Breast epithelium (tissue), 4 donors: ENCODE measurements at regions not wholly inside any gene's neighbourhood (a gene's known extent, or its start where the extent isn't known, plus 50 kb on each side); places are given as distances from the start of the nearest gene placed in this dataset.

Experiments
- DNase-seq, 2 donors: peaks; one replicate each; pipeline ENCODE4 v3.0.0-alpha.2; 2019; ENCODE audit warnings: low spot score in 2 of 2
- H3K27ac ChIP-seq, 2 donors: fragments of 200-600 bp; sonication (generic) in 1 of 2; one replicate each; pipeline ENCODE4 v1.5.1; 2016 to 2019; ENCODE audit warnings: mild to moderate bottlenecking in 1 of 2
- H3K27me3 ChIP-seq, 2 donors: fragments of 200-600 bp; sonication (generic) in 1 of 2; one replicate each; pipeline versions ENCODE4 v1.5.1 to v1.6.0; 2017 to 2019; ENCODE audit warnings: control low read depth in 1 of 2, mild to moderate bottlenecking in 1 of 2
- H3K36me3 ChIP-seq: fragments of 200-600 bp; one replicate; pipeline ENCODE4 v1.5.1; 2019
- H3K4me1 ChIP-seq, 2 donors: fragments of 200-600 bp; sonication (generic); one replicate each; pipeline ENCODE4 v1.5.1; 2016 to 2019; ENCODE audit warnings: control low read depth in 1 of 2
- H3K4me3 ChIP-seq, 3 donors: fragments of 200-600 bp; sonication (generic); 1 replicate in 2 of 3; 2 replicates in 1 of 3; pipeline ENCODE4 v1.5.1; 2016 to 2019; ENCODE audit warnings: mild to moderate bottlenecking in 3 of 3, moderate library complexity in 2 of 3
- H3K9me3 ChIP-seq, 2 donors: fragments of 200-600 bp; sonication (generic) in 1 of 2; one replicate each; pipeline ENCODE4 v1.5.1; 2016 to 2019; ENCODE audit warnings: control low read depth in 1 of 2
- POLR2A ChIP-seq: fragments of 450-650 bp; IDR thresholded peaks from one replicate; pipeline ENCODE4 v1.6.1; 2016; ENCODE audit warnings: antibody characterized with exemption, mild to moderate bottlenecking, moderate library complexity
- POLR2AphosphoS5 ChIP-seq, 3 donors: sonication (generic); formaldehyde crosslinking; IDR thresholded peaks; one replicate each; pipeline ENCODE4 v1.6.1; 2017; ENCODE audit warnings: antibody characterized with exemption in 3 of 3
- intact Hi-C: fragments of 100-400 bp; cut with DNase I; formaldehyde crosslinking; loops from one replicate; pipeline ENCODE4 v1.15.1; 2023; ENCODE audit warnings: low total_unique reads
- TF ChIP-seq, protein P1 (sequence below), 3 donors: fragments of 450-650 bp; IDR thresholded peaks; one replicate each; pipeline ENCODE4 v1.5.1; 2016 to 2017; ENCODE audit warnings: antibody characterized with exemption in 3 of 3, mild to moderate bottlenecking in 3 of 3, moderate library complexity in 3 of 3

DNA sequence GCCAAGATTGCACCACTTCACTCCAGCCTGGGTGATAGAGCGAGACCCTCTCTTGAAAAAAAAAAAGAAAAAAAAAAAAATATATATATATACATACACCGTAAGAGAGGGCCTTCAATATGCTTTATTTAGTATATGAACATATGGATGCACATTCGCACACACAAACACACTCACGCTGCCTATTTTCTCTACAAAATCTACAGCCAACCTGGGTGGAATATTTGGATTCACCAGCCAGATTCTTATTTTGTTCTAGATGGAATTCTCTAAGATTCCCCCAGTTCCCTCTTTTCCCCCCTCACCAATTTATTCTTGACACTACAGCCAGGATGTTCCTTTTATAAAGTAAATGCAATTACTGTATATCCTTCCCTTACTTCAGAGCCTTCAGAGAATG lies 131.6 kb downstream of the TM2D1 start:
- Histone ChIP-seq H3K4me1 (no peaks in the 10 kb centered on the region), H3K36me3 (no peaks in the 10 kb centered on the region), H3K27me3 (no peaks in the 10 kb centered on the region), H3K27ac (no peak overlapping the region), H3K4me3 (no peak overlapping the region), H3K9me3 (no peaks in the 10 kb centered on the region)
- TF ChIP-seq, protein P1, sequence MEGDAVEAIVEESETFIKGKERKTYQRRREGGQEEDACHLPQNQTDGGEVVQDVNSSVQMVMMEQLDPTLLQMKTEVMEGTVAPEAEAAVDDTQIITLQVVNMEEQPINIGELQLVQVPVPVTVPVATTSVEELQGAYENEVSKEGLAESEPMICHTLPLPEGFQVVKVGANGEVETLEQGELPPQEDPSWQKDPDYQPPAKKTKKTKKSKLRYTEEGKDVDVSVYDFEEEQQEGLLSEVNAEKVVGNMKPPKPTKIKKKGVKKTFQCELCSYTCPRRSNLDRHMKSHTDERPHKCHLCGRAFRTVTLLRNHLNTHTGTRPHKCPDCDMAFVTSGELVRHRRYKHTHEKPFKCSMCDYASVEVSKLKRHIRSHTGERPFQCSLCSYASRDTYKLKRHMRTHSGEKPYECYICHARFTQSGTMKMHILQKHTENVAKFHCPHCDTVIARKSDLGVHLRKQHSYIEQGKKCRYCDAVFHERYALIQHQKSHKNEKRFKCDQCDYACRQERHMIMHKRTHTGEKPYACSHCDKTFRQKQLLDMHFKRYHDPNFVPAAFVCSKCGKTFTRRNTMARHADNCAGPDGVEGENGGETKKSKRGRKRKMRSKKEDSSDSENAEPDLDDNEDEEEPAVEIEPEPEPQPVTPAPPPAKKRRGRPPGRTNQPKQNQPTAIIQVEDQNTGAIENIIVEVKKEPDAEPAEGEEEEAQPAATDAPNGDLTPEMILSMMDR (IDR thresholded peaks at IDR 0.05): no peak
- no peak for TF ChIP-seq POLR2A
- TF ChIP-seq POLR2AphosphoS5 (IDR thresholded peaks at IDR 0.05): no peak
- intact Hi-C loops: no loop called here
- no peak for DNase-seq

DNA sequence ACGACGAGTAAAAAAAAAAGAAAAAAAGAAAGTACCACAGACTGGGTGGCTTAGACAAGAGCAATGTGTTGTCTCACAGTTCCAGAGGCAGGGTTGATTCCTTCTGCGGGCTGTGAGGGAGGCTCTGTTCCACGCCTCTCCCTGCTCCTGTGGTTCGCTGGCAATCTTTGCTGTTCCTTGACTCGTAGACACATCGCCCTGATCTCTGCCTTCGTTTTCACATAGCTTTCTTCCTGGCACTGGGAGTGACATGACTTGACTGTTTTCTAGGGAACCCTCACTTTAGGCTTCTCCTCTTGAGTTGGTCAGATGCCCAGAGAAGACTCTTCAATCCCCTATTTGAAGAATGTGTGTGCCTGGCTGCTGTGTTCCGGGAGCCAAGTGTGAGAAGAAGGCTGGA lies 133.6 kb downstream of the TM2D1 start:
- Histone ChIP-seq H3K4me1 (no peaks in the 10 kb centered on the region), H3K27ac (no peak overlapping the region), H3K27me3 (no peaks in the 10 kb centered on the region), H3K4me3 (no peak overlapping the region), H3K36me3 (no peaks in the 10 kb centered on the region), H3K9me3 (no peaks in the 10 kb centered on the region)
- intact Hi-C loops: no loop called here
- no peak for DNase-seq
- TF ChIP-seq, protein P1 (IDR thresholded peaks at IDR 0.05): no peak
- TF ChIP-seq POLR2AphosphoS5 (IDR thresholded peaks at IDR 0.05) (no peak), POLR2A (no peak)

DNA sequence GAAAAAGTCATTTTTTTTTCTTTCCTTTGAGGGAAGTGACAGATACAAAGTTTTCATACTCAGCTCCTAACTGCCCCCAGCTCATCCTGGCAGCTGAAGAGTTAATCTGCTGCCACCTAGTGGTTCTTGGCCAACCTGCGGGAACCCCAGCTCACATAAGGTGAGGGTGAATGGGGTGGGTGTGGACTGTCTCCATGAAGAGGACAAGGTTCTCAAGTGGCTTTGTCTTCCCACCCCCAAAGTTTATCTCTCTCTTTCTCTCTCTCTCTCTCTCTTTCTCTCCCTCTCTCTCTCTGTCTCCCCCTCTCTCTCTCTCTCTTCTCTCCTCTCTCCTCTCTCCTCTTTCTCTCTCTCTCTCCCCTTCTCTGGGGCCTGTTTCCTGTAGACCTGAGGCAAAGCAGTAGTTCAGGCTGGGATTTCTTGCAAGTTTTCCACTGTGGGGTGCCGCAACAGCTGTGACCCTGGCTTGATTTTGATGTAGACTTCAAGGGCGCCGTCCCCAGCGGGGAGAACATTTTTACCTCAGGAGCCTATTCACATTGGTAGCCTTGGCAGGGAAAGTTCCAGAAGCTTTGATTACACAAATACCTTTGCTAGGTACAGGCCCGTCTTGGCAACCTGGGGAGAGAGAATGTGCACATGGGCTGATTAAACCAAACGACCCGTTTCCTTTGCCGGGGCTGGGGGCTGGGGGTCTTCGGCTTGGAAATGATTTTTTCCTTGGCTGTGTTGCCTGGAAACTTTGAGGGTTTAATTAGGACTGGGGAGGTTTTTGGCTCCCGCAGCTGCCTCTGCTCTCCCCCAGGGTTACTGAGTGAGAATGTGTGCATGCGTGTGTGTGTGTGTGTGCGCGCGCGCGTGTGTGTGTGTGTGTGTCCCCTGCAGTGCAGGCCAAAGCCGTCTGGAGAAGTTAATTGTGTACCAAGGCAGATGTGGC lies 135.9 kb downstream of the TM2D1 start:
- Histone ChIP-seq H3K27ac (no peak overlapping the region), H3K4me3 (no peak overlapping the region), H3K9me3 (no peaks in the 10 kb centered on the region), H3K4me1 (no peaks in the 10 kb centered on the region), H3K36me3 (no peaks in the 10 kb centered on the region), H3K27me3 (no peaks in the 10 kb centered on the region)
- TF ChIP-seq, protein P1 (IDR thresholded peaks at IDR 0.05): peak in 2 of 3 donors; percentile 42 to 53
- TF ChIP-seq POLR2A (no peak), POLR2AphosphoS5 (IDR thresholded peaks at IDR 0.05) (no peak)
- intact Hi-C loops: no loop called here
- DNase-seq: no peak

DNA sequence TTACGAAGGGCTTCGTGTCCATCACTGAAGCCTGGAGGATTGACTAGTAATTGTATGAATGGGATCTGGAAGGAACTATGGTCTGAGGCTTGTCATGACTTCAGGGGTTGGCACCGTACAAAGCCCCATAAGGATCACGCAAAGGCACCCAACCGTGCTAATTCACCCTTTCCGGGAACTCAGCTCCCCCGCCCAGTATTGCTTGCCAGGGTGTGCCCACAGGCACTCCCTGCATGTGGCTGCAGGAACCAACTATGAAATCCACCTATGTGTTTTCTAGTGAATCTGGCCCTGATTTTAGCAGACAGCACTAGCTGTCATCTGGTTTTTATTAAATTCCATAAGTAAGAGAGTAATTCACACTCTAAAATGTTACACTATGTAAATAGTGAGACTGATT lies 139.2 kb downstream of the TM2D1 start:
- DNase-seq: no peak
- TF ChIP-seq POLR2AphosphoS5 (IDR thresholded peaks at IDR 0.05): no peak
- TF ChIP-seq, protein P1 (IDR thresholded peaks at IDR 0.05): no peak
- TF ChIP-seq POLR2A: no peak
- Histone ChIP-seq H3K36me3 (no peaks in the 10 kb centered on the region), H3K9me3 (no peaks in the 10 kb centered on the region), H3K27me3 (no peaks in the 10 kb centered on the region), H3K4me1 (no peaks in the 10 kb centered on the region), H3K4me3 (no peak overlapping the region), H3K27ac (no peak overlapping the region)
- intact Hi-C loops: no loop called here

DNA sequence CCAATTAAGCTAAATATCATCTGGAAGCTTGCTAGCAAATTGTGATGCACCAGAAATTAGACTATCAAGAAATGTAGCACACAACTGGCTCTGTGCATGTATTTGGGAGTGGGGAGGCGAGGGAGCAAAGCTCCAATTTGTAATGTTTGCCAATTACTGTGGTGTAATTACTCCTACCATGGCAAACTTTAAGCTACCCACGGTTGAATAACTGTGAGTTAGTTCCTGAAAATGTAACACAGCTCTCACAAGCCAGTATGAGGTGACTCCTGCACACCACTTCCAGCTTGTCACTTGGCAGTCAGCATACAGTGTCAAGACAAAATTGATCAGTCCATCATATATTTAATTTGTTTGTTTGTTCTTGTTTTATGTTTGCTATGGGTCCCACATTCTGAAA lies 141.2 kb downstream of the TM2D1 start:
- intact Hi-C loops: no loop called here
- no peak for TF ChIP-seq POLR2AphosphoS5 (IDR thresholded peaks at IDR 0.05)
- TF ChIP-seq, protein P1 (IDR thresholded peaks at IDR 0.05): no peak
- TF ChIP-seq POLR2A: no peak
- Histone ChIP-seq H3K27ac (no peak overlapping the region), H3K36me3 (no peaks in the 10 kb centered on the region), H3K9me3 (no peaks in the 10 kb centered on the region), H3K27me3 (no peaks in the 10 kb centered on the region), H3K4me3 (no peak overlapping the region), H3K4me1 (no peaks in the 10 kb centered on the region)
- no peak for DNase-seq
